ENCODE measurements at regions not wholly inside any gene's neighbourhood (a gene's known extent, or its start where the extent isn't known, plus 50 kb on each side); places are given as distances from the start of the nearest gene placed in this dataset.

DNA sequence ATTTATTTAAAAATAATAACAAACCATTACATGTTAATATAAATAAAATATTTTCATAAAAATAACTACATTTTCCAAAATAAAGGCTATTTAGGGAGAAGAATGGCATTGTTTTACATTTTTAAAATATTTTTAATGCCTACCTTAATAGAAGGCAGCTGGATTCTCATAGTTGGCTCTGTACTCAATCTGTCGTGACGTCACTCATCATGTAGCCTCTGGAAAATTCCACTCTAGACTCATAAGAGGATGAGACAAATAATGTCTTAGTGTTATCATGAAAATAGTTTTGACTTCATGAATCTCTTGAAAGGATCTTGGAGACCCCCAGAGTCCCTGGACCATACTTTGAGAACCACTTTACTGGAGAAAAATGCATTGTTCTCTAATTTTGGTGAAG, 93.1 kb downstream of the NXNL2 start:
- TF ChIP-seq, protein P1, sequence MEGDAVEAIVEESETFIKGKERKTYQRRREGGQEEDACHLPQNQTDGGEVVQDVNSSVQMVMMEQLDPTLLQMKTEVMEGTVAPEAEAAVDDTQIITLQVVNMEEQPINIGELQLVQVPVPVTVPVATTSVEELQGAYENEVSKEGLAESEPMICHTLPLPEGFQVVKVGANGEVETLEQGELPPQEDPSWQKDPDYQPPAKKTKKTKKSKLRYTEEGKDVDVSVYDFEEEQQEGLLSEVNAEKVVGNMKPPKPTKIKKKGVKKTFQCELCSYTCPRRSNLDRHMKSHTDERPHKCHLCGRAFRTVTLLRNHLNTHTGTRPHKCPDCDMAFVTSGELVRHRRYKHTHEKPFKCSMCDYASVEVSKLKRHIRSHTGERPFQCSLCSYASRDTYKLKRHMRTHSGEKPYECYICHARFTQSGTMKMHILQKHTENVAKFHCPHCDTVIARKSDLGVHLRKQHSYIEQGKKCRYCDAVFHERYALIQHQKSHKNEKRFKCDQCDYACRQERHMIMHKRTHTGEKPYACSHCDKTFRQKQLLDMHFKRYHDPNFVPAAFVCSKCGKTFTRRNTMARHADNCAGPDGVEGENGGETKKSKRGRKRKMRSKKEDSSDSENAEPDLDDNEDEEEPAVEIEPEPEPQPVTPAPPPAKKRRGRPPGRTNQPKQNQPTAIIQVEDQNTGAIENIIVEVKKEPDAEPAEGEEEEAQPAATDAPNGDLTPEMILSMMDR (IDR thresholded peaks at IDR 0.05), result no peak
- TF ChIP-seq POLR2A (IDR thresholded peaks at IDR 0.05), result no peak

Data from lower leg skin (tissue), 3 donors.